Sigmoid colon (tissue), 4 donors: ENCODE measurements at regions not wholly inside any gene's neighbourhood (a gene's known extent, or its start where the extent isn't known, plus 50 kb on each side); places are given as distances from the start of the nearest gene placed in this dataset.

Source experiments
- CTCF ChIP-seq, 4 experiments: fragments of 450-650 bp in 3 of 4; fragments of 200-600 bp in 1 of 4; IDR thresholded peaks; one replicate each; pipeline ENCODE4 v1.5.1; 2016 to 2019; ENCODE audit warnings: antibody characterized with exemption in 4 of 4, mild to moderate bottlenecking in 3 of 4, moderate library complexity in 2 of 4
- EP300 ChIP-seq, 4 donors: sonication (generic); formaldehyde crosslinking; IDR thresholded peaks; one replicate each; pipeline ENCODE4 v1.6.1; 2017; ENCODE audit warnings: antibody characterized with exemption in 4 of 4
- POLR2A ChIP-seq, 2 donors: fragments of 450-650 bp; IDR thresholded peaks; one replicate each; pipeline ENCODE4 v1.6.1; 2016; ENCODE audit warnings: antibody characterized with exemption in 2 of 2, mild to moderate bottlenecking in 2 of 2, moderate library complexity in 2 of 2

GRCh38 chr13:73193554-73193953, 134.7 kb downstream of the KLF5 start:
- TF ChIP-seq EP300 (IDR thresholded peaks at IDR 0.05) (no peak), POLR2A (IDR thresholded peaks at IDR 0.05) (no peak), CTCF (IDR thresholded peaks at IDR 0.05) (no peak)
